HL-60 (cell line): ENCODE measurements at regions not wholly inside any gene's neighbourhood (a gene's known extent, or its start where the extent isn't known, plus 50 kb on each side); places are given as distances from the start of the nearest gene placed in this dataset.

ENCODE experiments used
- DNase-seq, 2 experiments: peaks; one replicate each; pipeline ENCODE4 v3.0.0-alpha.2; 2010 to 2020; ENCODE audit warnings: low read depth in 1 of 2, low spot score in 1 of 2
- H3K27ac ChIP-seq: fragments of 250-450 bp; sonication (Bioruptor Pico); replicated peaks from 2 replicates; pipeline ENCODE4 v1.5.1; 2020; ENCODE audit warnings: mild to moderate bottlenecking, moderate library complexity
- H3K27me3 ChIP-seq: fragments of 250-450 bp; sonication (Bioruptor Pico); 2 replicates; pipeline ENCODE4 v1.5.1; 2021; ENCODE audit warnings: mild to moderate bottlenecking, moderate library complexity; ENCODE audit not compliant: insufficient read depth, poor library complexity, severe bottlenecking
- H3K4me3 ChIP-seq: replicated peaks from 2 replicates; pipeline ENCODE4 v1.5.1; 2011; ENCODE audit warnings: mild to moderate bottlenecking, control low read depth, low read length; ENCODE audit not compliant: insufficient read depth
- GABPA ChIP-seq: IDR thresholded peaks from 2 replicates; pipeline ENCODE4 v1.6.1; 2012; ENCODE audit warnings: low read depth
- POLR2AphosphoS5 ChIP-seq: IDR thresholded peaks from 2 replicates; pipeline ENCODE4 v1.6.1; 2012; ENCODE audit warnings: low read depth
- SPI1 ChIP-seq: IDR thresholded peaks from 2 replicates; pipeline ENCODE4 v1.6.1; 2012; ENCODE audit warnings: low read depth, mild to moderate bottlenecking, borderline replicate concordance
- TF ChIP-seq, protein P1 (sequence below): IDR thresholded peaks from one replicate; pipeline ENCODE4 v1.5.1; 2011; ENCODE audit warnings: low read length, control low read depth, inconsistent platforms; ENCODE audit not compliant: insufficient read depth
- TF ChIP-seq, protein P2 (sequence below): IDR thresholded peaks from 2 replicates; pipeline ENCODE4 v1.6.1; 2012; ENCODE audit warnings: low read depth; ENCODE audit not compliant: insufficient replicate concordance

DNA sequence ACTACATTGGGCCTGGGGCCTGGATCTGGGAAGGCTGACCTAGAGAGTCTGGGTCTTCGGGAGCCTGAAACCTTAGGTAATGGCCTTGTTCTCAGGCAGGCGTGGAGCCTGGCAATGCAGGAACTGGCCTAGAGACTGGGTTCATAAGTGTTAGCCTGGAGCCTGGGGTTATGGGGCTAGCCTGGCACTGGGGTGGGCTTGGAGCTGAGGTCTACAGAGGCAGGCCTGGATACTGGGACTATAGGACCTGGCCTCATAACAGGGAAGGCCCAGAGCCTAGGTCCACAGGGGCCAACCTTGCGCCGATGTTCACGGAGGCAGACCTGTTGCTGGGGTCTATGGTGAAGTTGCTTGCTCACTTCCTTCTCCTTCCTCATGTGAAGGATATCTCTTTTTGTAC lies 843.8 kb upstream of the GJE1 start:
- no peak for DNase-seq
- Histone ChIP-seq H3K4me3 (no peak overlapping the region), H3K27ac (no peak overlapping the region), H3K27me3 (no peaks in the 10 kb centered on the region)
- TF ChIP-seq, protein P1, sequence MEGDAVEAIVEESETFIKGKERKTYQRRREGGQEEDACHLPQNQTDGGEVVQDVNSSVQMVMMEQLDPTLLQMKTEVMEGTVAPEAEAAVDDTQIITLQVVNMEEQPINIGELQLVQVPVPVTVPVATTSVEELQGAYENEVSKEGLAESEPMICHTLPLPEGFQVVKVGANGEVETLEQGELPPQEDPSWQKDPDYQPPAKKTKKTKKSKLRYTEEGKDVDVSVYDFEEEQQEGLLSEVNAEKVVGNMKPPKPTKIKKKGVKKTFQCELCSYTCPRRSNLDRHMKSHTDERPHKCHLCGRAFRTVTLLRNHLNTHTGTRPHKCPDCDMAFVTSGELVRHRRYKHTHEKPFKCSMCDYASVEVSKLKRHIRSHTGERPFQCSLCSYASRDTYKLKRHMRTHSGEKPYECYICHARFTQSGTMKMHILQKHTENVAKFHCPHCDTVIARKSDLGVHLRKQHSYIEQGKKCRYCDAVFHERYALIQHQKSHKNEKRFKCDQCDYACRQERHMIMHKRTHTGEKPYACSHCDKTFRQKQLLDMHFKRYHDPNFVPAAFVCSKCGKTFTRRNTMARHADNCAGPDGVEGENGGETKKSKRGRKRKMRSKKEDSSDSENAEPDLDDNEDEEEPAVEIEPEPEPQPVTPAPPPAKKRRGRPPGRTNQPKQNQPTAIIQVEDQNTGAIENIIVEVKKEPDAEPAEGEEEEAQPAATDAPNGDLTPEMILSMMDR = no peak
- TF ChIP-seq GABPA (no peak), SPI1 (no peak), POLR2AphosphoS5 (no peak)
- TF ChIP-seq, protein P2, sequence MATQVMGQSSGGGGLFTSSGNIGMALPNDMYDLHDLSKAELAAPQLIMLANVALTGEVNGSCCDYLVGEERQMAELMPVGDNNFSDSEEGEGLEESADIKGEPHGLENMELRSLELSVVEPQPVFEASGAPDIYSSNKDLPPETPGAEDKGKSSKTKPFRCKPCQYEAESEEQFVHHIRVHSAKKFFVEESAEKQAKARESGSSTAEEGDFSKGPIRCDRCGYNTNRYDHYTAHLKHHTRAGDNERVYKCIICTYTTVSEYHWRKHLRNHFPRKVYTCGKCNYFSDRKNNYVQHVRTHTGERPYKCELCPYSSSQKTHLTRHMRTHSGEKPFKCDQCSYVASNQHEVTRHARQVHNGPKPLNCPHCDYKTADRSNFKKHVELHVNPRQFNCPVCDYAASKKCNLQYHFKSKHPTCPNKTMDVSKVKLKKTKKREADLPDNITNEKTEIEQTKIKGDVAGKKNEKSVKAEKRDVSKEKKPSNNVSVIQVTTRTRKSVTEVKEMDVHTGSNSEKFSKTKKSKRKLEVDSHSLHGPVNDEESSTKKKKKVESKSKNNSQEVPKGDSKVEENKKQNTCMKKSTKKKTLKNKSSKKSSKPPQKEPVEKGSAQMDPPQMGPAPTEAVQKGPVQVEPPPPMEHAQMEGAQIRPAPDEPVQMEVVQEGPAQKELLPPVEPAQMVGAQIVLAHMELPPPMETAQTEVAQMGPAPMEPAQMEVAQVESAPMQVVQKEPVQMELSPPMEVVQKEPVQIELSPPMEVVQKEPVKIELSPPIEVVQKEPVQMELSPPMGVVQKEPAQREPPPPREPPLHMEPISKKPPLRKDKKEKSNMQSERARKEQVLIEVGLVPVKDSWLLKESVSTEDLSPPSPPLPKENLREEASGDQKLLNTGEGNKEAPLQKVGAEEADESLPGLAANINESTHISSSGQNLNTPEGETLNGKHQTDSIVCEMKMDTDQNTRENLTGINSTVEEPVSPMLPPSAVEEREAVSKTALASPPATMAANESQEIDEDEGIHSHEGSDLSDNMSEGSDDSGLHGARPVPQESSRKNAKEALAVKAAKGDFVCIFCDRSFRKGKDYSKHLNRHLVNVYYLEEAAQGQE = no peak

DNA sequence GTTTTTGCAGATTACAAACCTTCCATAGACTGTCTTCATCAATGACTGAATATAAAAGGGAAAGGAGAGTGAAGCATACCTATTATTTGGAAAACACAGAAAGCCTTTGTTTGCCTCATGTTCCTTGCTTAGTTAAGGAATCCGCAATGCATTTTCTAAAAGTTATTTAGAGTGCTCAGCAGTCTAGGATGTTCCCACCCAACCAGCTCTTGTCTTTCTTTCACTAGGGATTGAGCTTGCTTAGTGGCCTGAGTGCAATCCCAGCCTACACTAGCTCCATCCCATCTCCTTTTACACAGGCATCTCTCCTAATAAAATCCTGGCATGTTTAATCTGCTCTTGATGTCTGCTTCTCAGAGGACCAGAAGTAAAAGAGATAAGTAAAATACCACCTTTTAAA lies 850.5 kb upstream of the GJE1 start:
- TF ChIP-seq GABPA (no peak), POLR2AphosphoS5 (no peak), SPI1 (no peak)
- TF ChIP-seq, protein P1 = no peak
- TF ChIP-seq, protein P2 = no peak
- H3K4me3 ChIP-seq = no peak overlapping the region

DNA sequence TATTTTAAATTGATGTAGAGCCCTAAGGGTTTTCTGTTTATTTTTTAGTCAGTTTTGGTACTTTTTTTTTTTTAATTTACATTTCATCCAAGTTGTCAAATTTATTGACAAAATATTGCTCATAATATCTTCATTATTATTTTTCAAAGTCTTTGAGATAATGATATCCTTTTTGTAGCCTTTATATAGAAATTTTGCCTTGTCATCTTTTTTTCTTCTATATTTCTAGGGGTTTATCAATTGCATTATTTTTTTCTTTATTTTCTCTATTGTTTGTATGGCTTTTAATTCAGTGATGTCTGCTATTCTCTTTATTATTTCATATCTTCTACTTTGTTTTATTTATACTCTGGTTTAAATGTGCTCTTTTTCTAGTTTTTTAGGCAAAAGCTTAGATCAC lies 863.0 kb upstream of the GJE1 start:
- no peak for TF ChIP-seq SPI1
- Histone ChIP-seq H3K27me3 (no peaks in the 10 kb centered on the region), H3K4me3 (no peak overlapping the region)

More for the DNA sequence above, 850.5 kb upstream of the GJE1 start:
- Histone ChIP-seq H3K27me3 (no peaks in the 10 kb centered on the region), H3K27ac (no peak overlapping the region)
- DNase-seq = no peak

DNA sequence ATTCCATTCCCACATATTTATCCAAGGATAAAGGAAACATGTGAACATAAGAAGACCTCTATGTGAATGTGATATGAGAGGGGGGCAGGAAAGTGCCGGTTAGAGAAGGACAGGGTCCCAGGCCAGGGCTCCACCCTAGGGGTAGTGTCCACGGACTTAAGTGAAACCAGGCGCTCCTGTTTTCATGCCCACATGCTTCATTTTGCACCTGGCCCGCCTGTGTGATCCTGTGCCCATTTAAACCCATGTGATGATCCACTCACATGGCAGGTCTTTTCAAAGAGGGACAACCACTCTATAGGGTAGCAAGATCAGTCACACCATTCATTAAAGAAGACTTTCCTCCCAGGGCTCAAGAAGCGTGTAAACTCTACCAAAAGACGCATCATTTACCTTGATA lies 865.3 kb upstream of the GJE1 start:
- TF ChIP-seq, protein P2 = no peak
- TF ChIP-seq POLR2AphosphoS5 (no peak), SPI1 (no peak), GABPA (no peak)
- TF ChIP-seq, protein P1 = no peak
- no peak overlapping the region for H3K4me3 ChIP-seq
- H3K27ac ChIP-seq = no peak overlapping the region
- H3K27me3 ChIP-seq = no peaks in the 10 kb centered on the region
- DNase-seq = no peak

More for the DNA sequence above, 863.0 kb upstream of the GJE1 start:
- no peak overlapping the region for H3K27ac ChIP-seq
- no peak for DNase-seq
